Right lobe of liver (tissue), 4 donors: ENCODE measurements at regions not wholly inside any gene's neighbourhood (a gene's known extent, or its start where the extent isn't known, plus 50 kb on each side); places are given as distances from the start of the nearest gene placed in this dataset.

Experiments used
- CTCF ChIP-seq, 4 donors: fragments of 200-600 bp in 3 of 4; fragments of 450-650 bp in 1 of 4; IDR thresholded peaks; one replicate each; pipeline versions ENCODE4 v1.5.1 to v1.8.0; 2016 to 2022; ENCODE audit warnings: antibody characterized with exemption in 4 of 4, mild to moderate bottlenecking in 2 of 4
- POLR2A ChIP-seq: fragments of 450-650 bp; IDR thresholded peaks from one replicate; pipeline ENCODE4 v1.6.1; 2017; ENCODE audit warnings: antibody characterized with exemption, mild to moderate bottlenecking
- donor health status: DM: no; HTN: no; CAD: no.
- donor health status: DM: no; HTN: no; CAD: no.
- donor health status: DM: no; HTN: yes; CAD: no.

- no peak for TF ChIP-seq CTCF (IDR thresholded peaks at IDR 0.05)
- no peak for TF ChIP-seq POLR2A
Observed at GRCh38 chr7:127525866-127526480, 59.4 kb downstream of the GCC1 start.
